OCI-LY7 (cell line): ENCODE measurements at regions not wholly inside any gene's neighbourhood (a gene's known extent, or its start where the extent isn't known, plus 50 kb on each side); places are given as distances from the start of the nearest gene placed in this dataset.

Source experiments
- BruUV-seq: library from RNA; stranded (reverse); fragments of 400-500 nt; replicated peaks from 2 replicates; lab custom pipeline; 2021; lab: Mats Ljungman, UMichigan
- CTCF ChIA-PET: fragments of 300-600 bp; sonication (Branson Sonifier 250); formaldehyde crosslinking; loops from one replicate; lab custom pipeline; 2022; ENCODE audit warnings: antibody characterized with exemption; ENCODE audit not compliant: unreplicated experiment; lab: Charles Lee
- POLR2A ChIA-PET: fragments of 300-600 bp; sonication (Branson Sonifier 250); formaldehyde crosslinking; loops from one replicate; lab custom pipeline; 2022; ENCODE audit warnings: antibody characterized with exemption; lab: Charles Lee
- DNase-seq: peaks from one replicate; pipeline ENCODE4 v3.0.0-alpha.2; 2015; ENCODE audit warnings: low spot score
- H2AFZ ChIP-seq: fragments of 200-600 bp; sonication (generic), shearing (Covaris generic); 2 replicates; pipeline ENCODE4 v1.6.1; 2014; ENCODE audit warnings: mild to moderate bottlenecking, antibody characterized with exemption, low read length, moderate library complexity
- H3K27ac ChIP-seq: fragments of 200-600 bp; sonication (generic); 2 replicates; pipeline ENCODE4 v1.5.1; 2014; ENCODE audit warnings: mixed run types, low read depth, mild to moderate bottlenecking, moderate library complexity, low read length, inconsistent platforms; ENCODE audit not compliant: poor library complexity, severe bottlenecking
- H3K36me3 ChIP-seq: fragments of 200-600 bp; sonication (generic); 2 replicates; pipeline ENCODE4 v1.6.1; 2014; ENCODE audit warnings: mild to moderate bottlenecking, antibody characterized with exemption, low read length, moderate library complexity, mixed read lengths; ENCODE audit not compliant: insufficient read depth
- H3K4me1 ChIP-seq: fragments of 200-600 bp; sonication (generic); 2 replicates; pipeline ENCODE4 v1.5.1; 2014; ENCODE audit warnings: mild to moderate bottlenecking, low read length; ENCODE audit not compliant: insufficient read depth, poor library complexity, severe bottlenecking
- H3K4me2 ChIP-seq: fragments of 200-600 bp; sonication (generic); 2 replicates; pipeline ENCODE4 v1.6.1; 2014; ENCODE audit warnings: mild to moderate bottlenecking, low read length
- H3K4me3 ChIP-seq: fragments of 200-600 bp; sonication (generic); 2 replicates; pipeline ENCODE4 v1.5.1; 2014; ENCODE audit warnings: mild to moderate bottlenecking, low read depth, low read length; ENCODE audit not compliant: poor library complexity, severe bottlenecking
- H3K79me2 ChIP-seq: fragments of 200-600 bp; sonication (generic); 2 replicates; pipeline ENCODE4 v1.6.1; 2016; ENCODE audit warnings: low read depth, mild to moderate bottlenecking, low read length, moderate library complexity, mixed read lengths; ENCODE audit not compliant: insufficient read depth
- H3K9me2 ChIP-seq: fragments of 200-600 bp; sonication (generic); 2 replicates; pipeline ENCODE4 v1.6.1; 2016; ENCODE audit warnings: mild to moderate bottlenecking, low read length, mixed read lengths; ENCODE audit not compliant: insufficient read depth
- H3K9me3 ChIP-seq: fragments of 200-600 bp; sonication (generic); 2 replicates; pipeline ENCODE4 v1.6.1; 2014; ENCODE audit warnings: mild to moderate bottlenecking, mixed run types, low read length, mixed read lengths
- H4K20me1 ChIP-seq: fragments of 200-600 bp; sonication (generic); 2 replicates; pipeline ENCODE4 v1.6.1; 2014; ENCODE audit warnings: mild to moderate bottlenecking, antibody characterized with exemption, low read length, moderate library complexity, mixed read lengths; ENCODE audit not compliant: insufficient read depth
- CTCF ChIP-seq: fragments of 200-600 bp; sonication (generic); conservative IDR thresholded peaks from 2 replicates; pipeline ENCODE4 v1.5.1; 2014; ENCODE audit warnings: mild to moderate bottlenecking, antibody characterized with exemption, low read length, moderate library complexity, mixed read lengths
- EZH2phosphoT487 ChIP-seq: fragments of 200-600 bp; sonication (generic); IDR thresholded peaks from 2 replicates; pipeline ENCODE4 v1.6.1; 2018; ENCODE audit warnings: low read depth, borderline replicate concordance, mild to moderate bottlenecking, mixed run types, antibody characterized with exemption, low read length, moderate library complexity, mixed read lengths
- intact Hi-C: fragments of 100-400 bp; cut with micrococcal nuclease; formaldehyde crosslinking; loops from one replicate; pipeline ENCODE4 v1.10.0; 2022; ENCODE audit not compliant: unreplicated experiment

DNA sequence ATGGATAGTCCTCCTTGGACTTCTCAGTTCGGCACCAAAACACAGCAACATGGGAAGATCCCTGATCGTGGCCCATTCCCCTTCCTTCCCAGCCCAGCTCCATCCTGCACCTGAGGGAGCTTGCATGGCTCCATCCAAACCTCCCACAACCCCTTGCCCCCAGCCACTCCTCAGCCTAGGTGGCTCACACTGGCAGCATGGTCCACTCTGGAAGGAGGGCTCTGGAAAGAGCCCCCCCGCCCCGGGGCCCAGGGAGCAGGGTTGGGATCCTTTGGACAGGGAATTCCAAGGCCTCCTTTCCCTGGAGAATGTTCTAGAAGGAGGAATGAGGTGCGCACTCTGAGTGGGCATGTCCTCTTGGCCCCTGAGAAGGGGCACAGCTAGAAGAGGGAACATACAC is 62.8 kb upstream of the ID2 start:
- H3K4me2 ChIP-seq = no peak overlapping the region
- peaks cover 22% of the 10 kb centered on the region for H3K4me1 ChIP-seq
- no peaks in the 10 kb centered on the region for H4K20me1 ChIP-seq
- ChIA-PET POLR2A (no interaction called here), CTCF (no interaction called here)
- H3K36me3 ChIP-seq = no peaks in the 10 kb centered on the region
- TF ChIP-seq EZH2phosphoT487 (no peak), CTCF (no peak)
- no peak overlapping the region for H3K4me3 ChIP-seq
- no peaks in the 10 kb centered on the region for H3K79me2 ChIP-seq
- H2AFZ ChIP-seq = no peak overlapping the region
- no peak for DNase-seq
- H3K9me3 ChIP-seq = no peaks in the 10 kb centered on the region
- no peak overlapping the region for H3K27ac ChIP-seq
- intact Hi-C loops = no loop called here
- no TSS peak for BruUV-seq
- H3K9me2 ChIP-seq = no peaks in the 10 kb centered on the region

DNA sequence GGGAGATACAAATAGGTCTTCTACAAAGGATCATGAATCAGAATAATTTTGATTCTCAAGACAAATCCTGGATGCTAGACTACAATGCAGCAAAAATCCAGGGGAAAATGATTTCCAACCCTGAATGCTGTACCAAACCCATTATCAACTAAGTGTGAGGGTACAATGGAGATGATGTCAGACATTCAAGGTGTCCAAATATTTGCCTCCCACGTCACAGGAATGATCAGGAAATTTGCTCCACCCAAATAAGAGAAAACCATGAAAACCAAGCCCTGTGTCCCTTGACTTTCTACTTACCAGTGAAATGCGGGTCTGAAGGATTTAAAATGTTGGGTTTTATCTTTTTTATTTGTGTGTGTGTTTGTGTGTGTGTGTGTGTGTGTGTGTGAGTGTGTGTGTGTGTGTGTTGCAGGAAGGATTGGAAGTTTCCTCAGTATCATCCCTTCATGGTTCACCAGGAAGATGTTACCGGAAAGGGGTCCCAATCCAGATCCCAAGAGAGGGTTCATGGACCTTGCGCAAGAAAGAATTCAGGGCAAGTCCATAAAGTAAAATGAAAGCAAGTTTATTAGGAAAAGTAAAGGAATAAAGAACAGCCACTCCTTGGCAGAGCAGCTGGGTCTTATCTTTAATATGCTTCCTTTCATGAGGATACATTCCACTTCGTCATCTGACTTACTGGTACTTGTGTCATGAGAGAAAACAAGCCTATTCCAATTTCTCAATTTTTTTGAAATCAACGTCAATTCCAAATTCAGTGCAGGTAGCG is 61.1 kb upstream of the ID2 start:
- peaks cover 28% of the 10 kb centered on the region for H3K4me1 ChIP-seq
- POLR2A ChIA-PET = interaction anchor here (0.5 to 1.0 kb wide), 4 partner anchors 10 to 1563 kb away, joined by 3 to 6 read pairs (median 3); no protein-coding TSS in a partner anchor

More for the DNA sequence above, 61.1 kb upstream of the ID2 start:
- no peaks in the 10 kb centered on the region for H3K9me3 ChIP-seq
- TF ChIP-seq CTCF (no peak), EZH2phosphoT487 (no peak)
- H4K20me1 ChIP-seq = no peaks in the 10 kb centered on the region
- H3K36me3 ChIP-seq = no peaks in the 10 kb centered on the region
- H3K9me2 ChIP-seq = no peaks in the 10 kb centered on the region
- H3K4me3 ChIP-seq = no peak overlapping the region
- intact Hi-C loops = no loop called here
- H2AFZ ChIP-seq = no peak overlapping the region
- no peak for DNase-seq
- no peak overlapping the region for H3K27ac ChIP-seq
- H3K4me2 ChIP-seq = no peak overlapping the region
- CTCF ChIA-PET = no interaction called here
- BruUV-seq = no TSS peak
- H3K79me2 ChIP-seq = no peaks in the 10 kb centered on the region
